ENCODE measurements at regions not wholly inside any gene's neighbourhood (a gene's known extent, or its start where the extent isn't known, plus 50 kb on each side); places are given as distances from the start of the nearest gene placed in this dataset.

- no peak for DNase-seq
These were observed 228.8 kb downstream of the ETAA1 start for GRCh38 chr2:67625690-67626475.

GRCh38 chr2:67626656-67627055 lies 229.5 kb downstream of the ETAA1 start:
- no peak for DNase-seq

GRCh38 chr2:67627456-67628207 lies 230.5 kb downstream of the ETAA1 start:
- DNase-seq = no peak

GRCh38 chr2:67628892-67629291 lies 231.8 kb downstream of the ETAA1 start:
- DNase-seq = no peak

GRCh38 chr2:67631483-67631882 lies 234.3 kb downstream of the ETAA1 start:
- no peak for DNase-seq

GRCh38 chr2:67633212-67633856 lies 236.2 kb downstream of the ETAA1 start:
- no peak for DNase-seq

GRCh38 chr2:67638146-67638545 lies 241.0 kb downstream of the ETAA1 start:
- DNase-seq = no peak

- DNase-seq = no peak
These were observed 244.3 kb downstream of the ETAA1 start for GRCh38 chr2:67641312-67642045.

GRCh38 chr2:67642046-67642382 lies 244.9 kb downstream of the ETAA1 start:
- DNase-seq = no peak

GRCh38 chr2:67642961-67643360 lies 245.8 kb downstream of the ETAA1 start:
- DNase-seq = no peak

GRCh38 chr2:67645280-67646138 lies 248.4 kb downstream of the ETAA1 start:
- no peak for DNase-seq

GRCh38 chr2:67646714-67647333 lies 249.7 kb downstream of the ETAA1 start:
- DNase-seq = no peak

GRCh38 chr2:67649331-67650261 lies 252.5 kb downstream of the ETAA1 start:
- peak; percentile 46 for DNase-seq

- peak; percentile 81 for DNase-seq
These were observed 253.4 kb downstream of the ETAA1 start for GRCh38 chr2:67650291-67651133.

GRCh38 chr2:67651565-67651964 lies 254.4 kb downstream of the ETAA1 start:
- no peak for DNase-seq

GRCh38 chr2:67652679-67653078 lies 255.5 kb downstream of the ETAA1 start:
- no peak for DNase-seq

GRCh38 chr2:67656875-67657274 lies 259.7 kb downstream of the ETAA1 start:
- DNase-seq = no peak

GRCh38 chr2:67658820-67659219 lies 261.7 kb downstream of the ETAA1 start:
- DNase-seq = no peak

- DNase-seq = no peak
These were observed 263.0 kb downstream of the ETAA1 start for GRCh38 chr2:67660015-67660602.

Data from NCI-H82 (cell line).